SU-DHL-6 (cell line): ENCODE measurements at regions not wholly inside any gene's neighbourhood (a gene's known extent, or its start where the extent isn't known, plus 50 kb on each side); places are given as distances from the start of the nearest gene placed in this dataset.

Source experiments
- H2AFZ ChIP-seq: fragments of 200-600 bp; sonication (generic); 2 replicates; pipeline ENCODE4 v1.6.1; 2014; ENCODE audit warnings: low read depth, mild to moderate bottlenecking, moderate library complexity, mixed read lengths, antibody characterized with exemption, low read length; ENCODE audit not compliant: severe bottlenecking
- H3F3A ChIP-seq: fragments of 200-600 bp; shearing (Covaris generic); 2 replicates; pipeline ENCODE4 v1.6.0; 2016; ENCODE audit warnings: antibody characterized with exemption, mild to moderate bottlenecking; ENCODE audit not compliant: insufficient read depth
- H3K27ac ChIP-seq: fragments of 200-600 bp; sonication (generic); 2 replicates; pipeline ENCODE4 v1.5.1; 2016; ENCODE audit warnings: low read depth, mild to moderate bottlenecking, low read length, moderate library complexity, mixed read lengths
- H3K27me3 ChIP-seq: fragments of 200-600 bp; sonication (generic), shearing (Covaris generic); 2 replicates; pipeline ENCODE4 v1.6.0; 2014; ENCODE audit warnings: mild to moderate bottlenecking, low read length
- H3K36me3 ChIP-seq: fragments of 200-600 bp; sonication (generic); 2 replicates; pipeline ENCODE4 v1.6.1; 2014; ENCODE audit warnings: mild to moderate bottlenecking, low read length, mixed read lengths
- H3K4me2 ChIP-seq: fragments of 300-600, 200-600 bp; shearing (Covaris generic), sonication (generic); 2 replicates; pipeline ENCODE4 v1.6.0; 2014; ENCODE audit warnings: low read length, low read depth, mild to moderate bottlenecking; ENCODE audit not compliant: poor library complexity, severe bottlenecking
- H3K4me3 ChIP-seq: fragments of 200-600 bp; sonication (generic); 2 replicates; pipeline ENCODE4 v1.5.1; 2014; ENCODE audit warnings: antibody characterized with exemption, low read length, mild to moderate bottlenecking, mixed read lengths; ENCODE audit not compliant: insufficient read depth, poor library complexity, severe bottlenecking
- H3K79me2 ChIP-seq: fragments of 200-600 bp; sonication (generic); 2 replicates; pipeline ENCODE4 v1.6.1; 2014; ENCODE audit warnings: mild to moderate bottlenecking, low read length, moderate library complexity; ENCODE audit not compliant: insufficient read depth
- H3K9ac ChIP-seq: fragments of 200-600 bp; sonication (generic); 2 replicates; pipeline ENCODE4 v1.7.0; 2014; ENCODE audit warnings: mild to moderate bottlenecking, low read length
- H3K9me2 ChIP-seq: fragments of 200-600 bp; sonication (generic); replicated peaks from 2 replicates; pipeline ENCODE4 v1.6.1; 2014; ENCODE audit warnings: low read length; ENCODE audit not compliant: insufficient read depth
- H3K9me3 ChIP-seq: fragments of 200-600 bp; sonication (generic); 2 replicates; pipeline ENCODE4 v1.6.1; 2014; ENCODE audit warnings: low read length, mixed read lengths; ENCODE audit not compliant: insufficient read depth
- H4K20me1 ChIP-seq: fragments of 200-600 bp; sonication (generic); 2 replicates; pipeline ENCODE4 v1.6.1; 2014; ENCODE audit warnings: low read depth, mild to moderate bottlenecking, antibody characterized with exemption, low read length, moderate library complexity, mixed read lengths
- EZH2phosphoT487 ChIP-seq: fragments of 200-600 bp; sonication (generic), shearing (Covaris generic); conservative IDR thresholded peaks from 2 replicates; pipeline ENCODE4 v1.6.1; 2018; ENCODE audit warnings: mild to moderate bottlenecking, antibody characterized with exemption, low read length, moderate library complexity, mixed read lengths
- TF ChIP-seq, protein P1 (sequence below): fragments of 200-600 bp; sonication (generic); IDR thresholded peaks from one replicate; pipeline ENCODE4 v1.5.1; 2017; ENCODE audit warnings: antibody characterized with exemption, mild to moderate bottlenecking, low read length, moderate library complexity; ENCODE audit not compliant: insufficient read depth, poor library complexity, severe bottlenecking

DNA sequence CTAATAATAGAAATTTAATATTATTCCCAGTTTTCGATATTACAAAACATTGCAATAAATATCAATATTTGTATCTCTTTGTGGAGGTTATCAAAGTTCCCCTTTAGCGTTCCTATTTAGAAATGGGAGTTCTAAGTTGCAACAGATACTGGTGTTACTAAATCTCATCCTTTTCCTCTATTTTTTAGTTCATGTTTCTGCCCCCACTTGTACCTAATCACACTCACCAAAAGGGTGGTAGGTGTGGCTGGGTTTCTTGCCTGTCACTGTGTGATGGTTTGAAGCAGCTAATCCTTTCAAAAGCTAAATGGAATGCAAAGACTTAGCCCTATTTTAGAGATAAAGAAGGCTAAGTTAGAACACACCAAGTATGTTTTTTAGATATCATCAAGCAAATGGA lies 997.9 kb downstream of the TSN start:
- Histone ChIP-seq H3K4me3 (no peak overlapping the region), H3K9me2 (no peaks in the 10 kb centered on the region), H3K4me2 (no peak overlapping the region), H4K20me1 (no peaks in the 10 kb centered on the region), H3K36me3 (no peaks in the 10 kb centered on the region), H2AFZ (no peak overlapping the region), H3K79me2 (no peaks in the 10 kb centered on the region), H3K9ac (no peak overlapping the region), H3K9me3 (no peaks in the 10 kb centered on the region), H3K27me3 (no peaks in the 10 kb centered on the region), H3F3A (no peaks in the 10 kb centered on the region), H3K27ac (no peak overlapping the region)
- TF ChIP-seq, protein P1, sequence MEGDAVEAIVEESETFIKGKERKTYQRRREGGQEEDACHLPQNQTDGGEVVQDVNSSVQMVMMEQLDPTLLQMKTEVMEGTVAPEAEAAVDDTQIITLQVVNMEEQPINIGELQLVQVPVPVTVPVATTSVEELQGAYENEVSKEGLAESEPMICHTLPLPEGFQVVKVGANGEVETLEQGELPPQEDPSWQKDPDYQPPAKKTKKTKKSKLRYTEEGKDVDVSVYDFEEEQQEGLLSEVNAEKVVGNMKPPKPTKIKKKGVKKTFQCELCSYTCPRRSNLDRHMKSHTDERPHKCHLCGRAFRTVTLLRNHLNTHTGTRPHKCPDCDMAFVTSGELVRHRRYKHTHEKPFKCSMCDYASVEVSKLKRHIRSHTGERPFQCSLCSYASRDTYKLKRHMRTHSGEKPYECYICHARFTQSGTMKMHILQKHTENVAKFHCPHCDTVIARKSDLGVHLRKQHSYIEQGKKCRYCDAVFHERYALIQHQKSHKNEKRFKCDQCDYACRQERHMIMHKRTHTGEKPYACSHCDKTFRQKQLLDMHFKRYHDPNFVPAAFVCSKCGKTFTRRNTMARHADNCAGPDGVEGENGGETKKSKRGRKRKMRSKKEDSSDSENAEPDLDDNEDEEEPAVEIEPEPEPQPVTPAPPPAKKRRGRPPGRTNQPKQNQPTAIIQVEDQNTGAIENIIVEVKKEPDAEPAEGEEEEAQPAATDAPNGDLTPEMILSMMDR = no peak
- no peak for TF ChIP-seq EZH2phosphoT487

DNA sequence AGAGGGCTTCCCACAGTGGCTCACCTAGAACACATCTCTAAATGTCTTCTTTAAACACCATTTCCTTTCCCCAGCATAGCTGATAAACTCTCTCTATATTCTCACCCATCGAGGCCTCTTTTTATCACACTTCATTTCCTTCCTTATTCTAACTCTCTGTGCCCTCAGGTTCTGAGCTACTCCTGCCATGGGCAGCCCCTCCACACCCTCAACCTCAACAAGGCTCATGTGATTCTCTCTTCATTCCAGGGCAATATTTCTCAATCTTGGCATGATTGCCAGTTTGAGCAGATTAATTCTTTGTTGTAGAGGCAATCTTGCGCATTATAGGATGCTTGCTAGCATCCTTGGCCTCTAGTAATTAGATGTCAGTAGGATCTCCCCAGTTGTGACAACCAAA lies 999.1 kb downstream of the TSN start:
- Histone ChIP-seq H3K27me3 (no peaks in the 10 kb centered on the region), H3K9me3 (no peaks in the 10 kb centered on the region), H3K4me3 (no peak overlapping the region), H3K27ac (no peak overlapping the region), H2AFZ (no peak overlapping the region), H3K9me2 (no peaks in the 10 kb centered on the region), H3K4me2 (no peak overlapping the region), H3K9ac (no peak overlapping the region), H3K36me3 (no peaks in the 10 kb centered on the region), H3K79me2 (no peaks in the 10 kb centered on the region), H3F3A (no peaks in the 10 kb centered on the region), H4K20me1 (no peaks in the 10 kb centered on the region)
- no peak for TF ChIP-seq EZH2phosphoT487
- TF ChIP-seq, protein P1 = no peak

DNA sequence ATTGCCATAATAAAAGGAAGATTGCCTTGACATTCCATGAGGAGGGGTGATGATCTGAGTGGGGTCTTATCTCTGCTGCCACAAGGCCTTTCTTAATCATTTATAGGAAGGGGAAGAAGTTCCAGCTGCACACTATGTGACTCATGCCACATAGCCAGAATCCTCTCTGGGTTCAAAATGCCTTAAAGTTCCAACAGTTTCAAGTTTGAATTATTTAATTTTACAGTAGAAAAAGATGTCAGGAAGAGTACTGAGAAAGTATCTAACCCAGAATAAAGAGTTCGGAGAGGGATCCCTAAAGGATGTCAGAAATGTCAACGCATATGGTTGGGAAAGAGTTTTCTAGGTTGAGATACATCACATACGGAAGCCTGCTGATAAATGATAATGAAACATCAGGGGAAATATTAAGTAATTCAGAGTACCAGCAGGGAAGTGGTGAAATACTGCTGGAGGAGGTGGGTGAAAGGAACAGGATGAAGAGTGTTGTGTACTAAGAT lies 999.9 kb downstream of the TSN start:
- Histone ChIP-seq H3K27me3 (no peaks in the 10 kb centered on the region), H3K9ac (no peak overlapping the region), H3K79me2 (no peaks in the 10 kb centered on the region), H3K36me3 (no peaks in the 10 kb centered on the region), H4K20me1 (no peaks in the 10 kb centered on the region), H3K4me2 (no peak overlapping the region), H3F3A (no peaks in the 10 kb centered on the region), H3K4me3 (no peak overlapping the region), H2AFZ (no peak overlapping the region), H3K9me3 (no peaks in the 10 kb centered on the region), H3K27ac (no peak overlapping the region), H3K9me2 (no peaks in the 10 kb centered on the region)
- TF ChIP-seq EZH2phosphoT487 = no peak
- TF ChIP-seq, protein P1 = no peak

DNA sequence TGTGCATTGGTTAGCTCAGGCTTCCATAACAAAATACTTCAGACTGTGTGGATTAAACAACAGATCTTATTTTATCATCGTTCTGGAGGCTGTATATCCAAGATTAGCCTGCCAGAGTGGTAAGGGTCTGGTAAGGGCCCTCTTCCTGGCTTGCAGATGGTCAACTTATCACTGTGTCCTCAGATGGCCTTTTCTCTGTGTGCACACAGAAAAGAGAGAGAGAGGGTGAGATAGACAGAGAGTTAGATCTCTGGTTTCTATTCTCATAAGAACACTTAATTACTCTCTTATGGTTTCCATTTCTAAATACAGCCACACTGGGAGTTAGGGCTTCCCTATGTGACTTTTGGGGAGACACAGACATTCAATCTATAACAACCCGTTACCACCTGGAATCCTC lies 1003.5 kb downstream of the TSN start:
- Histone ChIP-seq H3K79me2 (no peaks in the 10 kb centered on the region), H3K9me2 (no peaks in the 10 kb centered on the region), H3K9me3 (no peaks in the 10 kb centered on the region), H4K20me1 (no peaks in the 10 kb centered on the region), H3K27me3 (no peaks in the 10 kb centered on the region), H3K27ac (no peak overlapping the region), H3K4me3 (no peak overlapping the region), H3K9ac (no peak overlapping the region), H3K36me3 (no peaks in the 10 kb centered on the region), H2AFZ (no peak overlapping the region), H3F3A (no peaks in the 10 kb centered on the region), H3K4me2 (no peak overlapping the region)
- TF ChIP-seq, protein P1 = no peak
- TF ChIP-seq EZH2phosphoT487 = no peak
